ENCODE measurements at regions not wholly inside any gene's neighbourhood (a gene's known extent, or its start where the extent isn't known, plus 50 kb on each side); places are given as distances from the start of the nearest gene placed in this dataset.

- TF ChIP-seq CTCF (IDR thresholded peaks at IDR 0.05) (no peak), POLR2A (IDR thresholded peaks at IDR 0.05) (no peak)
Observed at GRCh38 chr2:108171657-108172056, 68.1 kb upstream of the SULT1C3 start.

All from uterus (tissue), 2 donors.